HG02973 (cell line): ENCODE measurements at regions not wholly inside any gene's neighbourhood (a gene's known extent, or its start where the extent isn't known, plus 50 kb on each side); places are given as distances from the start of the nearest gene placed in this dataset.
"Not testable (repeated sequence)": the region's sequence is repeated elsewhere in the genome, so short reads cannot be mapped to it uniquely, and the experiment has no call there.

ENCODE experiments used
- ATAC-seq: cut with Tn5 transposase; IDR thresholded peaks from one replicate; pipeline ENCODE4 v1.9.1; 2021; ENCODE audit warnings: moderate library complexity; ENCODE audit not compliant: unreplicated experiment

GRCh38 chr7:69189406-69189805 lies 408.9 kb upstream of the AUTS2 start:
- no peak for ATAC-seq

GRCh38 chr7:69190025-69190424 lies 408.2 kb upstream of the AUTS2 start:
- no peak for ATAC-seq

GRCh38 chr7:69190763-69191162 lies 407.5 kb upstream of the AUTS2 start:
- no peak for ATAC-seq

GRCh38 chr7:69192134-69192533 lies 406.1 kb upstream of the AUTS2 start:
- ATAC-seq = no peak

GRCh38 chr7:69193061-69193460 lies 405.2 kb upstream of the AUTS2 start:
- no peak for ATAC-seq

DNA sequence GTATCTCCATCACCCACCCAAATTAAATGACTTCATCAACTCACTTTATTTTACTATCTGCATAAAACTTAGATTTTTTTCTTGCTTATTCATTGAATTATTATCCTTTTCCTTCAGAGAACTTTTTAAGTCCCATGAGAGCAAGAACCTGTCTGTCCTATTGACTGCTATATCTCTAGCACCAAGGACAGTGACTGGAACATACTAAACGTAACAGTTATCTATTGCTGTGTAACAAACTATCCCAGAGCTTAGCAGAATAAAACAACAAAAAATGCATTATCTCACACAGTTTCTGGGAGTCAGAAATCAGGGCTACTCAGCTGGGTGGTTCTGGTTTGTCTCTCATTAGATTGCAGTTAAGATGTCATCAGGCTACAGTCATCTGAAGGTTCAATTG lies 401.7 kb upstream of the AUTS2 start:
- ATAC-seq = no peak

DNA sequence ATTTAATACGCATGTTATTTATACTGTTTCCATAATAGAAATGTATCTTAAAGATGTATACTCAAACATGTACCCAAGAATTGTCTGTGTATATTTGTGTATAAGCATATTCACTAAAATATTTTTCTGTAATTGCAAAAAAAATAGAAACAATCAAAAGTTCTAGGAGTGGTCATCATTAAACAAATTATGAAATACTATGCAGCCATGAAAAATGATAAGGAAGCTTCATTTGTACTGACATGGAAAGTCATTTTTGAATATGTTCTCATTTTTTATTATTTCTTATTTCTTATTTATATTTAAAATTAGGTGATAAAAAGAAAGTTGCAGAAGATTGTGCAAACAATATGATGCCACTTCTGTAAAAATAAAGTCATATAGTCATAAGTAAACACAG lies 400.0 kb upstream of the AUTS2 start:
- ATAC-seq = no peak

- ATAC-seq = no peak
Observed at GRCh38 chr7:69199041-69199440, 399.2 kb upstream of the AUTS2 start.

- no peak for ATAC-seq
Observed at GRCh38 chr7:69199661-69200060, 398.6 kb upstream of the AUTS2 start.

DNA sequence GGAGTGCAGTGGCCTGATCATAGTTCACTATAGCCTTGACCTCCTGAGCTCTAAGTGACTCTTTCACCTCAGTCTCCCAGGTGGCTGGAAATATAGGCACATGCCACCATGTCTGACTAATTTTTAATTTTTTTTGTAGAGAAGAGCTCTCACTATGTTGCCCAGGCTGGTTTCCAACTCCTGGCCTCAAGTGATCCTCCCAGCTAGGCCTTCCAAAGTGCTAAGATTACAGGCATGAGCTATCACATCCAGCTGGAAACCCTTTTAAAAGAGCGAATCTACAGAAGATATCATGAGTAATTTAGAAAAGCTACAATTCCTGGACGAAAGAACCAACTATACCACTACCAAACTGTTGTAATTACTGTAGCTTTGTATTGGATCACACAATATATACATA lies 394.4 kb upstream of the AUTS2 start:
- no peak for ATAC-seq

DNA sequence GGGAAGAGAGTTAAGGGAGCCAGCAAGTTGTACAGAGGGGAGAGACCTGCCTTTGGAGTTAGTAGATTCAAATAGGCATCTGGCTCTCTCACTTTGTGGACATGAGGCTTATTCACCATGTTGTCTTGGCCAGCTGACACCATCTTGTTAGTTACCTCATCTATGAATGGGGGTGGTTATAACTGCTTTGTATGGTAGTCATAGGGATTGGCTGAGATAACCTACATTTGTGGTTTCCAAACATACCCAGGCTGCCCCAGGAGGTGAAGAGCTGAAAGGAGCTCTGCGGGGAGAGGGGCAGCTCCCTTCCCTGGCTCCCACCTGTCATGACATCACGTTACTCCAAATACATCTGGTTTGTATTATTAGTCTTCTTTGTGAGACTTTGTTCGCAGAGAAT lies 393.3 kb upstream of the AUTS2 start:
- ATAC-seq = no peak

DNA sequence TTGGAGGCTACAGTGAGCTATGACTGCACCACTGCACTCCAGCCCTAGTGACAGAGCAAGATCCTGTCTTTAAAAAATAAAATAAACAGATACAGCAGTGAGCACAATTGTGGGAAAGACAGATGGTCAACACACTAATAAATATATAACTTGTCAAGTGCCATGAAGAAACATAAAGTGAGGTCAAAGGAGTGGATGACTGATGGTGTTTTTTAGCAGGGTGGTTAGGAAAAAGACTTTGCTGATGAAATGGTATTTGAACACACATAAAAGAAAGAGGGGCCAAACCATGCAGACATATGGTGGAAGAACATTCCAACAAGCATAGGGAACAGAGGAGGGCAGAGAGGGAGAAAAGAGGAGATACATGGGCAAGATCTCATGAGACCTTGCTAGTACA lies 392.7 kb upstream of the AUTS2 start:
- no peak for ATAC-seq

GRCh38 chr7:69208276-69208675 lies 390.0 kb upstream of the AUTS2 start:
- ATAC-seq = no peak

DNA sequence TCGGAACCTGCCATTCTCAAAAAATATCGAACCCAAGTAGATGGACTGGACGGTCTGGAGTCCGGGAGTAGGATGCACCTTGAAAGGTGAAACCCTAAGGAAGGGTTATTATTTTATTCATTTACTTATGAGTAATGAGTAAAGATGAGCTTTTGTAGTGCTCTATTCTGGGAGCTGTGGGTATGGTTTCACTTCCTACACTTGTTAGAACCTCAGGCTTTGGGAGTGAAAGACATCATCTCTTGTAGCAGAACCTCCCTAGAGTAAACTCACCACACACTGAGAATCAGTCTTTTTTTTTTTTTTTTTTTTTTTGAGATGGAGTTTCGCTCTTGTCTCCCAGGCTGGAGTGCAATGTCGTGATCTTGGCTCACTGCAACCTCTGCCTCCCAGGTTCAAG lies 389.4 kb upstream of the AUTS2 start:
- peak; percentile 93 for ATAC-seq

GRCh38 chr7:69211336-69211735 lies 386.9 kb upstream of the AUTS2 start:
- no peak for ATAC-seq

GRCh38 chr7:69211739-69212138 lies 386.5 kb upstream of the AUTS2 start:
- ATAC-seq = no peak

DNA sequence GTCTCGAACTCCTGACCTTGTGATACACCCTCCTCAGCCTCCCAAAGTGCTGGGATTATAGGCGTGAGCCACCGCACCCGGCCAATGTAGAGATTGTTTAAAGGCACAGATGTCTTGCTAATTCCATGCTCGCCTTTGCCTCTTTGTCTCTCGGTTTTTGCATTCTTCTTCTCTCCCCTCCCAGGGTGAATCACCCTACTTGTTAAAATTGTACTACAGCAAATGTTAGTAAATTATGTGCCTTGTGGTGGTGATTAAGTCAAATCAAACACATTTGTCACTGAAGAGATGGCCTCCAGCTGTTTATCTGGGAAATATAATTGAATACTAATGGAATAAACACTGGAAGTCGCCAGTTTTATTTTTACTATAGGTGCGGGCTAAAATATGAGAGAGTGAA lies 384.4 kb upstream of the AUTS2 start:
- ATAC-seq = no peak

DNA sequence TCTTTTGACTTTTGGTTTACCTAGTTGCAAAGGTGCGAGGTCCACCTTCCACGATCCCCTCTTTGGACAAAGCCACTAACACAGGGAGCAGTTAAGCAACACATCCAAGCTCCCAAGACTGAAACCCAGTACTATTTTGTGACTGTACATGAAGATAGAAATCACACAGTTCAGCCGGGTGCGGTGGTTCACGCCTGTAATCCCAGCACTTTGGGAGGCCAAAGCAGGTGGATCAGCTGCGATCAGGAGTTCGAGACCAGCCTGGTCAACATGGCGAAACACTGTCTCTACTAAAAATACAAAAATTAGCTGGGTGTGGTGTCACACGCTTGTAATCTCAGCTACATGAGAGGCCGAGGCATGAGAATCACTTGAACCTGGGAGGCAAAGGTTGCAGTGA lies 382.8 kb upstream of the AUTS2 start:
- ATAC-seq = not testable (repeated sequence)

GRCh38 chr7:69217516-69218350 lies 380.5 kb upstream of the AUTS2 start:
- no peak for ATAC-seq

- no peak for ATAC-seq
Observed at GRCh38 chr7:69218576-69218975, 379.7 kb upstream of the AUTS2 start.

DNA sequence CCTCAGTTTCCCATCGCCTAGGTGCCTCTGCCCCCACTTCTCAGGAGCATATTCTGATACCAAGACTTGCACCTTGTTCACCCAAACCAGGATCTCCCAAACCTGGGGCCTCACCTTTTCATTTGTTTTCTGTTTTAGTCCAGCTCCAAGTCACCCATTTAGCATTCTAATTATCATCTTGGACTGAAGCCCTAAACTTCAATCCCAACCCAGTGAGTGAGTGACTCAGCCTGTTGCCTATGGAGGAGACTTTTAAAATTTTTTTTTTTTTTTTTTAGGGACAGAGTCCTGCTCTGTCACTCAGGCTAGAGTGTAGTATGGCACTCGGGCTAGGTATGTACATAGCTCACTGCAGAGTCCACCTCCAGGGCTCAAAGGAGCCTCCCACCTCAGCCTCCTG lies 378.9 kb upstream of the AUTS2 start:
- no peak for ATAC-seq

DNA sequence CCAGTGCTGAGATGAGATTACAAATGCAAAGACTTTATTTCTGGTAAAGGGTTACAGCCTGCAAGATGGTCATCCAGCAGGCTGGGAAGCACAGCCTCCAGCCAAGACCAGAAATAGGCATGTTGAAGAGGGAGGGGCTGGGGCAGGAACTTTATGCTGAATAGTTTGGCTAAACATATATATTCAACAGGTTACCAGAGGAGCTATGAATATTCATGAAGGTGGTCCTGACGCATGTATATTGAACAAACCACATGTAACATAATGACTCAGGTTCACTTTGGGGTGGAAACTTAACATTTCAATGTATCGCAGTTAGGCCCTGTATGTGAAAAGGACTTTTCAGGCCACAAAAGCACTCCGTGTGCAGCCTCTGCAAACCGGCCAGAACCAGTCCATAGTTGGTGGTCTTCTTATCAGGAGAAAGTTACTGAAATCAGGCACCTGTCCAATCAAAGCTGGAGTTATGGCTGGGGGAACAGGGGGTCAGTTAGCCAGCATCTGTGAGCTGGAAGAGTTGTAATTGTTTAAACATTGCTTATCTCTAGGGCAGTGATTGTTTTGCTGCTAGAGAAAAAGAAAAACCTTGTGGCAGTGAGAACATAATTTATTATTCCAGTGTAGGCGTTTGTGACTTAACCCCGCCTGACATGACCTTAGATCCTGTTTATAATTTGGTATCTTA lies 372.9 kb upstream of the AUTS2 start:
- no peak for ATAC-seq
